AG09309 (cell line): ENCODE measurements at regions not wholly inside any gene's neighbourhood (a gene's known extent, or its start where the extent isn't known, plus 50 kb on each side); places are given as distances from the start of the nearest gene placed in this dataset.
"Not testable (repeated sequence)": the region's sequence is repeated elsewhere in the genome, so short reads cannot be mapped to it uniquely, and the experiment has no call there.

ENCODE experiments used
- DNase-seq: peaks from one replicate; pipeline ENCODE4 v3.0.0-alpha.2; 2010; ENCODE audit warnings: low read depth
- H3K4me3 ChIP-seq: 2 replicates; pipeline ENCODE4 v1.5.1; 2011; ENCODE audit warnings: mild to moderate bottlenecking, low read depth, low read length, moderate library complexity; ENCODE audit not compliant: control insufficient read depth
- TF ChIP-seq, protein P1 (sequence below): IDR thresholded peaks from 2 replicates; pipeline ENCODE4 v1.5.1; 2011; ENCODE audit warnings: mild to moderate bottlenecking, low read depth, low read length, inconsistent platforms; ENCODE audit not compliant: insufficient read depth, control insufficient read depth; ENCODE audit errors: missing control alignments

DNA sequence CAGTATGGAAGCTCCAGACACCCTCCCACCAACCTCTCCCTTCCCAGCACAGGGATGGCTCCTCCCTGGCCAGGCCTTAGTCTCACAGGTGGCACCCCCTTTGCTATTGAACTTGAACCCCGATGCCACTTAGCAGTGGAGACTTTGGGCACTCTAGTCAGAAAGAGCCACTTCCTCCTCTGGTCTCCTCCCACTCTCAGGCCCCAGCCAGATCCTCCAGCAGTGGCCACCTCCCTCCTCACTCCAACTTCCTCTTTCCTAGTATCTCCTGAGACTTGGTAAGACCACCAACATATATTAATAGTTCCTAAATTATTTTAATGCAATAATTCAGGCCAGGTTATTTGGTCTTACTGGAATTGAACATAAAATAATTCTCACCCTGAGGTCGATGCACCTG is 437.2 kb upstream of the ID2 start:
- no peak overlapping the region for H3K4me3 ChIP-seq
- TF ChIP-seq, protein P1, sequence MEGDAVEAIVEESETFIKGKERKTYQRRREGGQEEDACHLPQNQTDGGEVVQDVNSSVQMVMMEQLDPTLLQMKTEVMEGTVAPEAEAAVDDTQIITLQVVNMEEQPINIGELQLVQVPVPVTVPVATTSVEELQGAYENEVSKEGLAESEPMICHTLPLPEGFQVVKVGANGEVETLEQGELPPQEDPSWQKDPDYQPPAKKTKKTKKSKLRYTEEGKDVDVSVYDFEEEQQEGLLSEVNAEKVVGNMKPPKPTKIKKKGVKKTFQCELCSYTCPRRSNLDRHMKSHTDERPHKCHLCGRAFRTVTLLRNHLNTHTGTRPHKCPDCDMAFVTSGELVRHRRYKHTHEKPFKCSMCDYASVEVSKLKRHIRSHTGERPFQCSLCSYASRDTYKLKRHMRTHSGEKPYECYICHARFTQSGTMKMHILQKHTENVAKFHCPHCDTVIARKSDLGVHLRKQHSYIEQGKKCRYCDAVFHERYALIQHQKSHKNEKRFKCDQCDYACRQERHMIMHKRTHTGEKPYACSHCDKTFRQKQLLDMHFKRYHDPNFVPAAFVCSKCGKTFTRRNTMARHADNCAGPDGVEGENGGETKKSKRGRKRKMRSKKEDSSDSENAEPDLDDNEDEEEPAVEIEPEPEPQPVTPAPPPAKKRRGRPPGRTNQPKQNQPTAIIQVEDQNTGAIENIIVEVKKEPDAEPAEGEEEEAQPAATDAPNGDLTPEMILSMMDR = no peak
- no peak for DNase-seq

DNA sequence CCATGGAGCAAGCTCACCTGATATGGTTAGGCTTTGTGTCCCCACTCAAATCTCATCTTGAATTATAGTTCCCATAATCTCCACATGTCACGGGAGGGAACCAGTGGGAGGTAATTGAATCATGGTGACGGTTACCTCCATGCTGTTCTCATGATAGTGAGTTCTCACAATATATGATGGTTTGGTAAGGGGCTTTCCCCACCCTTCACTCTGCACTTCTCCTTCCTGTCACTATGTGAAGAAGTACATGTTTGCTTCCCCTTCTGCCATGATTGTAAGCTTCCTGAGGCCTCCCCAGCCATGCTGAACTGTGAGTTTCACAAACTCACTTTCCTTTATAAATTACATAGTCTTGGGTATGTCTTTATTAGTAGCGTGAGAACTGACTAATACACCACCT is 435.7 kb upstream of the ID2 start:
- TF ChIP-seq, protein P1 = no peak
- DNase-seq = no peak

DNA sequence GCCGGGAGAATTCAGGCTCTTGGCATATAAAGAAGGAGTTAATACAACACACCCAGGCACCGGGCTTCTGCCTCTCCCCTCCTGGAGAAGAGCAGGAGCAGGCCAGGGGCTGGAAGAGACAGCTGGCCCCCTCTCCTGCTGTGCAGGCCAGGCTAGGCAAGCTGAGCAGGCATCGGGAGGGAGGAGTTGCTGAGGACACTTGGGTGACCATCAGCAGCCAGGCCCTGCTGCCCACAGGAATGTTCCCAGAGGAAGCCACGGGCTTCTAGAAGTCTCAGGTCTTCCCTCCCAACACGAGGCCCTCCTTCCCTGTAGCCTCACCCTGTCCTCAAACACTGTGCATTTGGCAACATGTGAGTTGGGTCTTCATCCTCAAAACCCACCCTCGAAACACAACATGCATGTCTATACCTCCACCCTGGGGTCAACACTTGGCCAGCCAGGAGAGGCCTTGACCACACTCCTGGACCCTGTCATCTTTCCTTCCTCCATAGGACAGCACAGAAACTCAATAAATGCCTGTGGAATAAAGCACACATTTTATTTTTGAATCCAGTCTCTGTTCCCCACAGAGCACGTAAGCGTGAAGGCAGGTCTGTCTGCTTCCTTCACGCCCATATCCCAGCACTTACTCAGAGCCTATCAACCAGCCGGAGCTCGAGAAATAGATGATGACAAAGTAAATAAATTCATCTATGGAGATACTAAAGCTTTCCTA is 433.8 kb upstream of the ID2 start:
- no peak overlapping the region for H3K4me3 ChIP-seq
- TF ChIP-seq, protein P1 = no peak

More for the DNA sequence above, 435.7 kb upstream of the ID2 start:
- no peak overlapping the region for H3K4me3 ChIP-seq

DNA sequence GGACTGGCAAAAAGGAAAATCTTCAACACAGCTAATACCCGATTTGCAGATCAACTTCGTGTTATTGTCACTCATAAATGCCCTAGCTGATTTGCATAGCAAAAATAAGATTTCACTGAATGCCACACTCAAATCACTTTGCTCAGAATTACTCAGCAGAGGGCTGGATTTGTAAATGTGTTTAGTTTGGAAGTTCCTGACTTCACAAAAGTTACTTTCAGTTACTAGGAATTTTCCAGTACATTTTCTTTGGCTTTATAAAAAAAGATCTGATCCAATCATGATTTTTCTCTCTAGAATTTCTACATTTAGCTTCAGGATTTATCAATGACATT is 433.3 kb upstream of the ID2 start:
- DNase-seq = no peak
- TF ChIP-seq, protein P1 = no peak
- H3K4me3 ChIP-seq = no peak overlapping the region

More for the DNA sequence above, 433.8 kb upstream of the ID2 start:
- no peak for DNase-seq

DNA sequence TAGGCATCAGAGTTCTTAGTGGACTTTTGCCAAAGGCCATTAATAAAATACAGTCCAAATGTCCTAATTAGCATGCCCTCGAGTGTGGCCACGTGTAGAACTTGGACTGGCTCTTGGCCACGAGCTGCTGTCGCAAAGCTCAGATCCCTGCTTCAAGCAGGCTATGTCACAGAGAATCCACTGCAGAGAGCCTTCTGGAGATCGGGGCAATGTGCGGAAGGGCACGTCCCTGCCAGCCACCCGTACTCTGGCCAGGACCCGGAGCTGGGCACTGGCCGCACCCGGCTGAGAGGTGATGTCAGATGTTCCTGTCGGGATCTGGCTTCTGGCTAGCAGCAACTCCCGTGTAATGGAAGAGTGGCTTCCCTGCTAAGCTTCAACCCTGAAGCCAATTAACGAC is 432.7 kb upstream of the ID2 start:
- no peak overlapping the region for H3K4me3 ChIP-seq
- no peak for DNase-seq

DNA sequence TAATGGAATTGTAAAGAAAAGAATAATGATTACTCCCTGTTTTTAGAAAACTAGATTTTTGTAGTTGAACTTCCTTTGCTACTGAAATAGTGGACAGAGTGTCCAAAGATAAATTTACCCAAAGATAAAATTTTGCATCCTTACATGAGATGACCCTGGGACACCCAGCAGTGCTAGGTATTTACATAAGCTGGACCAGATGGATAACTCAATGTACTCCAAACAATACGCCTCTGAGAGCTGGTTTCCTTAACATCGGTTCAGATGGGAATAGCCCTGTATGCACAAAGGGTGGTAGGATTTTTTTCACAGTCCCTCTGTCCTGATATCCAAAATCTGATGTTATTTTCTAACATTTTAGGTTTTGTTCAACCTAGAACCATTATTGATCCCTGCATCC is 432.1 kb upstream of the ID2 start:
- TF ChIP-seq, protein P1 = no peak
- DNase-seq = no peak
- H3K4me3 ChIP-seq = no peak overlapping the region

More for the DNA sequence above, 432.7 kb upstream of the ID2 start:
- TF ChIP-seq, protein P1 = no peak

DNA sequence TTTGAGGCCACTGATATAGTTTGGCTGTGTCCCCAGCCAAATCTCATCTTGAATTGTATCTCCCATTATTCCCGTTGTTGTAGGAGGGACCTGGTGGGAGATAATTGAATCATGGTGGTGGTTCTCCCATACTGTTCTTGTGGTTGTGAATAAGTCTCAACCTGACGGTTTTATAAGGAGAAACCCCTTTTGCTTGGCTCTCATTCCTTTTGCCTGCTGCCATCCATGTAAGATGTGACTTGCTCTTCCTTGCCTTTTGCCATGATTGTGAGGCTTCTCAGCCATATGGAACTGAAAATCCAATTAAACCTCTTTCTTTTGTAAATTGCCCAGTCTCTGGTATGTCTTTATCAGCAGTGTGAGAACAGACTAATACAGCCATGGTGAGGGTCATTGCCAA is 431.6 kb upstream of the ID2 start:
- not testable (repeated sequence) for DNase-seq

More for the DNA sequence above, 431.6 kb upstream of the ID2 start:
- not testable (repeated sequence) for H3K4me3 ChIP-seq
